ENCODE measurements at regions not wholly inside any gene's neighbourhood (a gene's known extent, or its start where the extent isn't known, plus 50 kb on each side); places are given as distances from the start of the nearest gene placed in this dataset.

- no peak for TF ChIP-seq CTCF (IDR thresholded peaks at IDR 0.05)
- no peak for DNase-seq (ENCODE audit: low spot score)
- Histone ChIP-seq H3K4me3 (no peak overlapping the region), H3K4me1 (no peaks in the 10 kb centered on the region), H3K27ac (no peak overlapping the region), H3K36me3 (peaks cover 10% of the 10 kb centered on the region), H3K27me3 (no peaks in the 10 kb centered on the region), H3K9me3 (no peaks in the 10 kb centered on the region)
Measured at GRCh38 chr13:73691891-73692290, 442.3 kb downstream of the KLF12 start.

GRCh38 chr13:73687929-73688328 lies 446.3 kb downstream of the KLF12 start:
- TF ChIP-seq CTCF (IDR thresholded peaks at IDR 0.05): no peak
- Histone ChIP-seq H3K4me1 (no peaks in the 10 kb centered on the region), H3K9me3 (no peaks in the 10 kb centered on the region), H3K4me3 (no peak overlapping the region), H3K27me3 (no peaks in the 10 kb centered on the region), H3K27ac (no peak overlapping the region), H3K36me3 (no peaks in the 10 kb centered on the region)
- DNase-seq (ENCODE audit: low spot score): no peak

GRCh38 chr13:73687087-73687486 lies 447.1 kb downstream of the KLF12 start:
- no peak for TF ChIP-seq CTCF (IDR thresholded peaks at IDR 0.05)
- Histone ChIP-seq H3K27me3 (no peaks in the 10 kb centered on the region), H3K4me3 (no peak overlapping the region), H3K27ac (no peak overlapping the region), H3K9me3 (no peaks in the 10 kb centered on the region), H3K4me1 (no peaks in the 10 kb centered on the region), H3K36me3 (no peaks in the 10 kb centered on the region)
- DNase-seq (ENCODE audit: low spot score): no peak

GRCh38 chr13:73684750-73685149 lies 449.5 kb downstream of the KLF12 start:
- Histone ChIP-seq H3K9me3 (no peaks in the 10 kb centered on the region), H3K27me3 (no peaks in the 10 kb centered on the region), H3K4me3 (no peak overlapping the region), H3K4me1 (no peaks in the 10 kb centered on the region), H3K27ac (no peak overlapping the region), H3K36me3 (no peaks in the 10 kb centered on the region)
- no peak for TF ChIP-seq CTCF (IDR thresholded peaks at IDR 0.05)
- no peak for DNase-seq (ENCODE audit: low spot score)

GRCh38 chr13:73684286-73684685 lies 449.9 kb downstream of the KLF12 start:
- no peaks in the 10 kb centered on the region for H3K9me3 ChIP-seq
- H3K27ac ChIP-seq: no peak overlapping the region
- no peak for TF ChIP-seq CTCF (IDR thresholded peaks at IDR 0.05)
- H3K4me3 ChIP-seq: no peak overlapping the region
- H3K36me3 ChIP-seq: no peaks in the 10 kb centered on the region
- no peaks in the 10 kb centered on the region for H3K4me1 ChIP-seq
- H3K27me3 ChIP-seq: no peaks in the 10 kb centered on the region
- no peak for DNase-seq (ENCODE audit: low spot score)

GRCh38 chr13:73683746-73684145 lies 450.5 kb downstream of the KLF12 start:
- H3K36me3 ChIP-seq: no peaks in the 10 kb centered on the region
- no peak overlapping the region for H3K4me3 ChIP-seq
- DNase-seq (ENCODE audit: low spot score): no peak
- no peaks in the 10 kb centered on the region for H3K27me3 ChIP-seq
- no peaks in the 10 kb centered on the region for H3K9me3 ChIP-seq
- no peak for TF ChIP-seq CTCF (IDR thresholded peaks at IDR 0.05)
- no peak overlapping the region for H3K27ac ChIP-seq
- no peaks in the 10 kb centered on the region for H3K4me1 ChIP-seq

Measured in right atrium auricular region (tissue), 2 donors.